OCI-LY1 (cell line): ENCODE measurements at regions not wholly inside any gene's neighbourhood (a gene's known extent, or its start where the extent isn't known, plus 50 kb on each side); places are given as distances from the start of the nearest gene placed in this dataset.

Experiments used
- H2AFZ ChIP-seq: fragments of 200-600 bp; sonication (generic), shearing (Covaris generic); 2 replicates; pipeline ENCODE4 v1.6.0; 2014; ENCODE audit warnings: antibody characterized with exemption, mild to moderate bottlenecking, low read length
- H3F3A ChIP-seq: fragments of 200-600 bp; sonication (generic), shearing (Covaris generic); 2 replicates; pipeline ENCODE4 v1.6.0; 2014; ENCODE audit warnings: mild to moderate bottlenecking, antibody characterized with exemption, low read length, moderate library complexity; ENCODE audit not compliant: insufficient read depth
- H3K27ac ChIP-seq: fragments of 200-600 bp; sonication (generic); 2 replicates; pipeline ENCODE4 v1.5.1; 2014; ENCODE audit warnings: low read length, mixed run types, mild to moderate bottlenecking, low read depth; ENCODE audit not compliant: poor library complexity, severe bottlenecking
- H3K27me3 ChIP-seq: fragments of 200-600 bp; sonication (generic); 2 replicates; pipeline ENCODE4 v1.6.0; 2014; ENCODE audit warnings: antibody characterized with exemption, mild to moderate bottlenecking, low read length, moderate library complexity; ENCODE audit not compliant: insufficient read depth
- H3K36me3 ChIP-seq: fragments of 200-600 bp; sonication (generic); 2 replicates; pipeline ENCODE4 v1.6.1; 2014; ENCODE audit warnings: mild to moderate bottlenecking, antibody characterized with exemption, low read length, moderate library complexity, mixed read lengths; ENCODE audit not compliant: insufficient read depth
- H3K4me1 ChIP-seq: fragments of 200-600 bp; sonication (generic); 2 replicates; pipeline ENCODE4 v1.5.1; 2014; ENCODE audit warnings: mild to moderate bottlenecking, low read length, moderate library complexity; ENCODE audit not compliant: insufficient read depth, severe bottlenecking
- H3K4me2 ChIP-seq: fragments of 200-600 bp; sonication (generic), shearing (Covaris generic); 2 replicates; pipeline ENCODE4 v1.6.1; 2014; ENCODE audit warnings: low read length
- H3K4me3 ChIP-seq: fragments of 200-600 bp; sonication (generic); 2 replicates; pipeline ENCODE4 v1.5.1; 2014; ENCODE audit warnings: low read length, low read depth, mild to moderate bottlenecking, mixed read lengths; ENCODE audit not compliant: poor library complexity, severe bottlenecking
- H3K79me2 ChIP-seq: fragments of 200-600 bp; shearing (Covaris generic); 2 replicates; pipeline ENCODE4 v1.6.1; 2016; ENCODE audit warnings: mixed run types, low read length, mixed read lengths; ENCODE audit not compliant: insufficient read depth
- H3K9ac ChIP-seq: fragments of 200-600 bp; sonication (generic), shearing (Covaris generic); 2 replicates; pipeline ENCODE4 v1.6.1; 2014; ENCODE audit warnings: mild to moderate bottlenecking, low read length, mixed read lengths
- H3K9me2 ChIP-seq: fragments of 200-600 bp; sonication (generic), shearing (Covaris generic); 2 replicates; pipeline ENCODE4 v1.6.1; 2014; ENCODE audit warnings: low read depth, mild to moderate bottlenecking, low read length, mixed read lengths
- H3K9me3 ChIP-seq: fragments of 200-600 bp; shearing (Covaris generic); 2 replicates; pipeline ENCODE4 v1.6.1; 2014; ENCODE audit warnings: low read length, mixed read lengths
- H4K20me1 ChIP-seq: fragments of 200-600 bp; sonication (generic), shearing (Covaris generic); 2 replicates; pipeline ENCODE4 v1.6.0; 2016; ENCODE audit warnings: mild to moderate bottlenecking, low read length; ENCODE audit not compliant: insufficient read depth
- CTCF ChIP-seq: fragments of 200-600 bp; sonication (generic), shearing (Covaris generic); IDR thresholded peaks from 2 replicates; pipeline ENCODE4 v1.5.1; 2017; ENCODE audit warnings: mild to moderate bottlenecking, antibody characterized with exemption, low read length, moderate library complexity, mixed read lengths
- EZH2 ChIP-seq: fragments of 200-600 bp; sonication (generic), shearing (Covaris generic); IDR thresholded peaks from 2 replicates; pipeline ENCODE4 v1.8.0; 2017; ENCODE audit warnings: borderline replicate concordance, mixed run types, mild to moderate bottlenecking, antibody characterized with exemption, low read length, moderate library complexity, mixed read lengths

- H3K9ac ChIP-seq: no peak overlapping the region
- H4K20me1 ChIP-seq: no peaks in the 10 kb centered on the region
- TF ChIP-seq CTCF: no peak
- no peak for TF ChIP-seq EZH2
- H3K4me1 ChIP-seq: no peaks in the 10 kb centered on the region
- no peaks in the 10 kb centered on the region for H3K36me3 ChIP-seq
- no peaks in the 10 kb centered on the region for H3K79me2 ChIP-seq
- H3K4me3 ChIP-seq: no peak overlapping the region
- no peak overlapping the region for H3K27ac ChIP-seq
- H3K4me2 ChIP-seq: no peak overlapping the region
- H3K9me2 ChIP-seq: no peaks in the 10 kb centered on the region
- no peaks in the 10 kb centered on the region for H3K9me3 ChIP-seq
- no peaks in the 10 kb centered on the region for H3K27me3 ChIP-seq
- no peaks in the 10 kb centered on the region for H3F3A ChIP-seq
- H2AFZ ChIP-seq: no peak overlapping the region
Observed at GRCh38 chr9:94018628-94019027, 63.5 kb upstream of the BARX1 start.

- no peak overlapping the region for H2AFZ ChIP-seq
- H3K79me2 ChIP-seq: no peaks in the 10 kb centered on the region
- H3K27ac ChIP-seq: no peak overlapping the region
- H3K4me1 ChIP-seq: no peaks in the 10 kb centered on the region
- H3F3A ChIP-seq: no peaks in the 10 kb centered on the region
- H3K4me3 ChIP-seq: no peak overlapping the region
- H3K9me2 ChIP-seq: no peaks in the 10 kb centered on the region
- no peaks in the 10 kb centered on the region for H3K9me3 ChIP-seq
- H3K36me3 ChIP-seq: no peaks in the 10 kb centered on the region
- TF ChIP-seq CTCF (no peak), EZH2 (no peak)
- H4K20me1 ChIP-seq: no peaks in the 10 kb centered on the region
- H3K4me2 ChIP-seq: no peak overlapping the region
- no peak overlapping the region for H3K9ac ChIP-seq
- no peaks in the 10 kb centered on the region for H3K27me3 ChIP-seq
Observed at GRCh38 chr9:94017939-94018531, 62.9 kb upstream of the BARX1 start.

- Histone ChIP-seq H3K79me2 (no peaks in the 10 kb centered on the region), H3F3A (no peaks in the 10 kb centered on the region), H3K4me3 (no peak overlapping the region), H3K27me3 (no peaks in the 10 kb centered on the region), H3K9me3 (no peaks in the 10 kb centered on the region), H4K20me1 (no peaks in the 10 kb centered on the region), H3K36me3 (no peaks in the 10 kb centered on the region), H3K27ac (no peak overlapping the region), H3K9ac (no peak overlapping the region), H3K4me1 (no peaks in the 10 kb centered on the region), H2AFZ (no peak overlapping the region), H3K9me2 (no peaks in the 10 kb centered on the region), H3K4me2 (no peak overlapping the region)
- TF ChIP-seq CTCF (no peak), EZH2 (no peak)
Observed at GRCh38 chr9:94016744-94017143, 61.6 kb upstream of the BARX1 start.
